ENCODE measurements at regions not wholly inside any gene's neighbourhood (a gene's known extent, or its start where the extent isn't known, plus 50 kb on each side); places are given as distances from the start of the nearest gene placed in this dataset.

GRCh38 chr5:33068786-33069185, 357.7 kb downstream of the NPR3 start:
- DNase-seq: no peak
- no peaks in the 10 kb centered on the region for H3K4me1 ChIP-seq
- intact Hi-C loops (cut with DNase I; ENCODE audit: low total_unique reads): no loop called here
- no peaks in the 10 kb centered on the region for H3K27me3 ChIP-seq
- H3K4me3 ChIP-seq: no peak overlapping the region
- WGBS, 5 donors: 70 to 86% (median 76%) methylated on average over 1 of the region's 1 CpG
- no peak overlapping the region for H3K27ac ChIP-seq
- H3K36me3 ChIP-seq: no peaks in the 10 kb centered on the region
- H3K9me3 ChIP-seq: no peaks in the 10 kb centered on the region
- TF ChIP-seq POLR2A (IDR thresholded peaks at IDR 0.05): no peak
- TF ChIP-seq POLR2AphosphoS5 (IDR thresholded peaks at IDR 0.05): no peak
- TF ChIP-seq EP300 (IDR thresholded peaks at IDR 0.05): no peak
- TF ChIP-seq CTCF (IDR thresholded peaks at IDR 0.05): no peak

GRCh38 chr5:33072296-33072695, 361.2 kb downstream of the NPR3 start:
- Histone ChIP-seq H3K27me3 (no peaks in the 10 kb centered on the region), H3K4me1 (no peaks in the 10 kb centered on the region), H3K27ac (no peak overlapping the region), H3K36me3 (no peaks in the 10 kb centered on the region), H3K4me3 (no peak overlapping the region), H3K9me3 (no peaks in the 10 kb centered on the region)
- TF ChIP-seq POLR2AphosphoS5 (IDR thresholded peaks at IDR 0.05) (no peak), POLR2A (IDR thresholded peaks at IDR 0.05) (no peak), CTCF (IDR thresholded peaks at IDR 0.05) (no peak), EP300 (IDR thresholded peaks at IDR 0.05) (no peak)
- intact Hi-C loops (cut with DNase I; ENCODE audit: low total_unique reads): no loop called here
- 71 to 81% (median 76%) methylated on average over 4 of the region's 4 CpGs for WGBS, 5 donors
- no peak for DNase-seq

DNA sequence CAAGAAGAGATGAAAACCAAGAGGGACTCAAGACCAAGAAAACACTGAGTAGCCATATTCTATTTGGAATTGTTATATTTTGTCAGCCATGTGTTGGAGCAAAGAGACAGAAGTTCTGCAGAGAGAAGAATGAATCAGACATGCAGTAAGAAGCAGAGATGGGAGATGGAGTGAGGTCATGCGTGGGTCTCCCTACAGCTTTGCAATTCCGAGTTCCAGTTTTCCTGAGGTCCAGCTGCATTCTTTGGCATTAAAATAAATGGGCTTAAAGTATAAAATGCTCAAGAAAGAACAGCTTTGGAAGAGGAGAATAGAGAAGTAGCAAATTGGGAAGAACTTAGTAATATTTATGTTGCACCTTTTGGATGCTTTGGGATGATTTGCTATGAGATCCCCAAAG, 361.6 kb downstream of the NPR3 start:
- H3K27ac ChIP-seq: no peak overlapping the region
- H3K4me3 ChIP-seq: no peak overlapping the region
- H3K9me3 ChIP-seq: no peaks in the 10 kb centered on the region
- no peaks in the 10 kb centered on the region for H3K36me3 ChIP-seq
- intact Hi-C loops (cut with DNase I; ENCODE audit: low total_unique reads): no loop called here
- whole genome bisulfite sequencing, 5 donors: 69 to 83% (median 75%) methylated on average over 2 of the region's 2 CpGs
- no peaks in the 10 kb centered on the region for H3K27me3 ChIP-seq
- peak in 1 of 2 donors; percentile 34 for DNase-seq
- TF ChIP-seq POLR2AphosphoS5 (IDR thresholded peaks at IDR 0.05): no peak
- TF ChIP-seq POLR2A (IDR thresholded peaks at IDR 0.05): no peak
- TF ChIP-seq EP300 (IDR thresholded peaks at IDR 0.05): no peak
- no peak for TF ChIP-seq CTCF (IDR thresholded peaks at IDR 0.05)
- H3K4me1 ChIP-seq: no peaks in the 10 kb centered on the region

GRCh38 chr5:33073881-33074327, 362.8 kb downstream of the NPR3 start:
- H3K36me3 ChIP-seq: no peaks in the 10 kb centered on the region
- H3K9me3 ChIP-seq: no peaks in the 10 kb centered on the region
- intact Hi-C loops (cut with DNase I; ENCODE audit: low total_unique reads): no loop called here
- no peak for TF ChIP-seq POLR2A (IDR thresholded peaks at IDR 0.05)
- no peaks in the 10 kb centered on the region for H3K4me1 ChIP-seq
- H3K27ac ChIP-seq: no peak overlapping the region
- no peak overlapping the region for H3K4me3 ChIP-seq
- WGBS, 5 donors: 35 to 64% (median 56%) methylated on average over 3 of the region's 3 CpGs
- no peaks in the 10 kb centered on the region for H3K27me3 ChIP-seq
- no peak for DNase-seq

DNA sequence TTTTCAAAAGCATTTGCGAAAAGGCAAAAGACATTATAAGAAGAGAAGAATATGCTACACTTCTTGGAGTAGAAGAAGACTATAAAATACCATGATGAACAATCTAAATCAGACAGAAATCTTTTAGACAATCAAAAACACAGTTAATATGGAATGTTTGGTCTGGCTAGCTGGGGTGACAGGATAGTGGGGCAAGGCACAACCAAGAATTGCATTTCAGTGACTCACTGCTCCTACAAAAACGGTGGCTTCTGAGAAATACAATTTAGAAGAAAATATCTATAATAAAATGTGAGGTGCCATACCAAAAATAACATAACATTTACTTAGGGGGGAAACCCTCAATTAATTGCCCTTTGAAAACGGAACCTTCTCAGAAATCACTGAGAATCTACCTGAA, 363.4 kb downstream of the NPR3 start:
- no peak overlapping the region for H3K4me3 ChIP-seq
- H3K27me3 ChIP-seq: no peaks in the 10 kb centered on the region
- DNase-seq: no peak
- H3K4me1 ChIP-seq: no peaks in the 10 kb centered on the region
- WGBS, 5 donors: 72 to 83% (median 77%) methylated on average over 3 of the region's 3 CpGs
- H3K9me3 ChIP-seq: no peaks in the 10 kb centered on the region
- intact Hi-C loops (cut with DNase I; ENCODE audit: low total_unique reads): no loop called here
- H3K36me3 ChIP-seq: no peaks in the 10 kb centered on the region
- no peak for TF ChIP-seq EP300 (IDR thresholded peaks at IDR 0.05)
- no peak for TF ChIP-seq POLR2AphosphoS5 (IDR thresholded peaks at IDR 0.05)
- TF ChIP-seq POLR2A (IDR thresholded peaks at IDR 0.05): no peak
- TF ChIP-seq CTCF (IDR thresholded peaks at IDR 0.05): no peak
- no peak overlapping the region for H3K27ac ChIP-seq

Data from stomach (tissue), 8 donors.